Erythroblast (primary cell): ENCODE measurements at regions not wholly inside any gene's neighbourhood (a gene's known extent, or its start where the extent isn't known, plus 50 kb on each side); places are given as distances from the start of the nearest gene placed in this dataset.

ENCODE experiments used
- GATA1 ChIP-seq: IDR thresholded peaks from 2 replicates; pipeline ENCODE4 v1.6.1; 2011; ENCODE audit warnings: low read depth, mild to moderate bottlenecking, control low read depth, low read length, moderate library complexity
- POLR2A ChIP-seq: IDR thresholded peaks from 2 replicates; pipeline ENCODE4 v1.6.1; 2011; ENCODE audit warnings: mild to moderate bottlenecking, low read length

GRCh38 chr7:36070230-36070629 is 82.8 kb upstream of the EEPD1 start:
- TF ChIP-seq POLR2A (no peak), GATA1 (no peak)
